ENCODE measurements at regions not wholly inside any gene's neighbourhood (a gene's known extent, or its start where the extent isn't known, plus 50 kb on each side); places are given as distances from the start of the nearest gene placed in this dataset.

GRCh38 chr3:132189601-132190000 is 127.6 kb upstream of the ACP3 start:
- TF ChIP-seq TAF1 (conservative IDR thresholded peaks at IDR 0.05) (no peak), CTCF (IDR thresholded peaks at IDR 0.05; ENCODE audit: low read depth, low read length, missing input control) (no peak), SP1 (IDR thresholded peaks at IDR 0.05) (no peak), REST (IDR thresholded peaks at IDR 0.05) (no peak), HNF4A (conservative IDR thresholded peaks at IDR 0.05) (no peak), FOXA1 (IDR thresholded peaks at IDR 0.05) (no peak), YY1 (IDR thresholded peaks at IDR 0.05) (no peak), NR2F2 (IDR thresholded peaks at IDR 0.05) (no peak), RAD21 (IDR thresholded peaks at IDR 0.05) (no peak)

Data from liver (tissue), 3 donors.